IMR-90 (cell line): ENCODE measurements at regions not wholly inside any gene's neighbourhood (a gene's known extent, or its start where the extent isn't known, plus 50 kb on each side); places are given as distances from the start of the nearest gene placed in this dataset.

Source experiments
- ATAC-seq: fragments of 200-7000 bp; cut with Tn5 transposase; 2 replicates; pipeline ENCODE4 v1.9.1; 2020; ENCODE audit warnings: low read depth, mild to moderate bottlenecking, moderate library complexity
- BruUV-seq: library from RNA; stranded (reverse); fragments of 400-500 nt; replicated peaks from 2 replicates; lab custom pipeline; 2021; lab: Mats Ljungman, UMichigan
- CTCF ChIA-PET: fragments of 300-600 bp; formaldehyde crosslinking; extraction: SDS; loops from one replicate; lab custom pipeline; 2021; ENCODE audit warnings: antibody characterized with exemption; lab: Yijun Ruan, JAX
- POLR2A ChIA-PET: fragments of 300-600 bp; sonication (Branson Sonifier 250); formaldehyde crosslinking; loops from one replicate; lab custom pipeline; 2022; ENCODE audit warnings: antibody characterized with exemption; ENCODE audit not compliant: unreplicated experiment; lab: Charles Lee
- DNase-seq: peaks from one replicate; pipeline ENCODE4 v3.0.0; 2013
- H2AFZ ChIP-seq: replicated peaks from 2 replicates; pipeline ENCODE3; 2013; ENCODE audit warnings: low read length, mild to moderate bottlenecking; ENCODE audit not compliant: poor library complexity
- H2AK5ac ChIP-seq: 2 replicates; pipeline ENCODE4 v1.6.1; 2013; ENCODE audit warnings: low read depth, low read length, inconsistent platforms
- H2AK9ac ChIP-seq: replicated peaks from 2 replicates; pipeline ENCODE3; 2013; ENCODE audit warnings: mild to moderate bottlenecking, low read depth, low read length, moderate library complexity; ENCODE audit not compliant: poor library complexity
- H2BK120ac ChIP-seq: 2 replicates; pipeline ENCODE4 v1.6.1; 2013; ENCODE audit warnings: low read depth, low read length, inconsistent platforms
- H2BK15ac ChIP-seq: 3 replicates; pipeline ENCODE4 v1.6.1; 2013; ENCODE audit warnings: low read depth, low read length, inconsistent platforms
- H2BK20ac ChIP-seq: 2 replicates; pipeline ENCODE4 v1.6.1; 2013; ENCODE audit warnings: low read depth, mild to moderate bottlenecking, inconsistent platforms, low read length, moderate library complexity
- H2BK5ac ChIP-seq: 2 replicates; pipeline ENCODE4 v1.6.1; 2013; ENCODE audit warnings: mild to moderate bottlenecking, low read depth, low read length, inconsistent platforms; ENCODE audit not compliant: poor library complexity, severe bottlenecking
- H3K14ac ChIP-seq: replicated peaks from 2 replicates; pipeline ENCODE4 v1.6.1; 2013; ENCODE audit warnings: low read depth, low read length, inconsistent platforms
- H3K18ac ChIP-seq: 2 replicates; pipeline ENCODE4 v1.6.1; 2013; ENCODE audit warnings: low read depth, low read length, control low read depth
- H3K23ac ChIP-seq: 2 replicates; pipeline ENCODE4 v1.6.1; 2013; ENCODE audit warnings: low read depth, low read length, inconsistent platforms
- H3K27ac ChIP-seq: 2 replicates; pipeline ENCODE4 v1.5.1; 2013; ENCODE audit warnings: mild to moderate bottlenecking, control low read depth, low read length; ENCODE audit not compliant: insufficient read depth
- H3K27me3 ChIP-seq: 2 replicates; pipeline ENCODE4 v1.6.1; 2013; ENCODE audit warnings: low read length; ENCODE audit not compliant: control insufficient read depth, insufficient read depth
- H3K36me3 ChIP-seq: 2 replicates; pipeline ENCODE4 v1.6.1; 2013; ENCODE audit warnings: low read length, mixed read lengths; ENCODE audit not compliant: control insufficient read depth, insufficient read depth
- H3K4ac ChIP-seq: 2 replicates; pipeline ENCODE4 v1.6.1; 2013; ENCODE audit warnings: low read depth, low read length, inconsistent platforms
- H3K4me1 ChIP-seq: 2 replicates; pipeline ENCODE4 v1.6.1; 2013; ENCODE audit warnings: low read length, mixed read lengths; ENCODE audit not compliant: control insufficient read depth, insufficient read depth
- H3K4me2 ChIP-seq: 2 replicates; pipeline ENCODE4 v1.6.1; 2013; ENCODE audit warnings: low read depth, mild to moderate bottlenecking, control low read depth, low read length, moderate library complexity
- H3K4me3 ChIP-seq: 2 replicates; pipeline ENCODE4 v1.5.1; 2013; ENCODE audit warnings: low read depth, mild to moderate bottlenecking, control low read depth, low read length, moderate library complexity; ENCODE audit not compliant: insufficient read depth
- H3K56ac ChIP-seq: 2 replicates; pipeline ENCODE4 v1.6.1; 2013; ENCODE audit warnings: low read length, inconsistent platforms; ENCODE audit not compliant: insufficient read depth; ENCODE audit errors: extremely low read depth
- H3K79me1 ChIP-seq, 2 experiments: 2 replicates each; pipeline ENCODE4 v1.6.1; 2013; ENCODE audit warnings: low read length in 2 of 2, inconsistent platforms in 1 of 2, low read depth in 1 of 2
- H3K9ac ChIP-seq: 2 replicates; pipeline ENCODE4 v1.6.1; 2013; ENCODE audit warnings: low read depth, low read length, control low read depth
- H3K9me1 ChIP-seq: 2 replicates; pipeline ENCODE4 v1.6.1; 2013; ENCODE audit warnings: low read length, inconsistent platforms; ENCODE audit not compliant: insufficient read depth
- H3K9me3 ChIP-seq: 2 replicates; pipeline ENCODE4 v1.6.1; 2013; ENCODE audit warnings: low read length; ENCODE audit not compliant: control insufficient read depth, insufficient read depth
- H4K20me1 ChIP-seq: 2 replicates; pipeline ENCODE4 v1.6.1; 2013; ENCODE audit warnings: low read length, inconsistent platforms; ENCODE audit not compliant: insufficient read depth
- H4K5ac ChIP-seq: 2 replicates; pipeline ENCODE4 v1.6.1; 2013; ENCODE audit warnings: mild to moderate bottlenecking, low read depth, low read length, control low read depth
- H4K8ac ChIP-seq, 2 experiments: 2 replicates each; pipeline ENCODE4 v1.6.1; 2013; ENCODE audit warnings: low read depth in 2 of 2, low read length in 2 of 2, control low read depth in 1 of 2, inconsistent platforms in 1 of 2
- H4K91ac ChIP-seq: 2 replicates; pipeline ENCODE4 v1.6.1; 2013; ENCODE audit warnings: low read depth, low read length, inconsistent platforms; ENCODE audit not compliant: insufficient read depth
- BHLHE40 ChIP-seq: fragments of 150-350 bp; IDR thresholded peaks from 2 replicates; pipeline ENCODE4 v1.6.1; 2016; ENCODE audit warnings: mild to moderate bottlenecking, low read depth, low read length
- CHD1 ChIP-seq: IDR thresholded peaks from 2 replicates; pipeline ENCODE4 v1.6.1; 2012; ENCODE audit warnings: low read depth, low read length, improper control_type of control experiment
- MAFK ChIP-seq: IDR thresholded peaks from 2 replicates; pipeline ENCODE4 v1.6.1; 2012; ENCODE audit warnings: low read depth, low read length, improper control_type of control experiment
- MXI1 ChIP-seq: IDR thresholded peaks from 2 replicates; pipeline ENCODE4 v1.6.1; 2012; ENCODE audit warnings: low read depth, mild to moderate bottlenecking, low read length, moderate library complexity, borderline replicate concordance
- NFE2L2 ChIP-seq: fragments of 150-350 bp; IDR thresholded peaks from 2 replicates; pipeline ENCODE4 v1.6.1; 2016; ENCODE audit warnings: low read depth, mild to moderate bottlenecking, low read length
- POLR2A ChIP-seq: IDR thresholded peaks from 2 replicates; pipeline ENCODE4 v1.6.1; 2012; ENCODE audit warnings: mild to moderate bottlenecking, low read depth, low read length
- RAD21 ChIP-seq: IDR thresholded peaks from 2 replicates; pipeline ENCODE4 v1.6.1; 2012; ENCODE audit warnings: low read length, improper control_type of control experiment
- RFX5 ChIP-seq: IDR thresholded peaks from 2 replicates; pipeline ENCODE4 v1.8.0; 2012; ENCODE audit warnings: low read depth, mild to moderate bottlenecking, low read length, moderate library complexity
- WGBS, 2 experiments: methylation state at CpG; one replicate each; pipeline versions ENCODE4 v1.1.5 to v1.1.7; 2013; ENCODE audit warnings: missing lambda C conversion rate in 2 of 2; ENCODE audit not compliant: insufficient read length in 1 of 2; ENCODE audit errors: extremely low coverage in 2 of 2; 5-methylcytosine and 5-hydroxymethylcytosine counted together
- dilution Hi-C: fragments of 300-500 bp; cut with HindIII; formaldehyde crosslinking; loops from one replicate; pipeline ENCODE4 v1.14.3; 2018; ENCODE audit warnings: low sequenced_read_pairs; ENCODE audit not compliant: unreplicated experiment
- in situ Hi-C: fragments of 300-500 bp; cut with MboI; formaldehyde crosslinking; loops from 3 replicates; pipeline ENCODE4 v1.14.3; 2019; ENCODE audit warnings: low sequenced_read_pairs, inconsistent platforms, mixed read lengths
- intact Hi-C: fragments of 100-400 bp; cut with micrococcal nuclease; formaldehyde crosslinking; loops from 2 replicates; pipeline ENCODE4 v1.10.0; 2022

DNA sequence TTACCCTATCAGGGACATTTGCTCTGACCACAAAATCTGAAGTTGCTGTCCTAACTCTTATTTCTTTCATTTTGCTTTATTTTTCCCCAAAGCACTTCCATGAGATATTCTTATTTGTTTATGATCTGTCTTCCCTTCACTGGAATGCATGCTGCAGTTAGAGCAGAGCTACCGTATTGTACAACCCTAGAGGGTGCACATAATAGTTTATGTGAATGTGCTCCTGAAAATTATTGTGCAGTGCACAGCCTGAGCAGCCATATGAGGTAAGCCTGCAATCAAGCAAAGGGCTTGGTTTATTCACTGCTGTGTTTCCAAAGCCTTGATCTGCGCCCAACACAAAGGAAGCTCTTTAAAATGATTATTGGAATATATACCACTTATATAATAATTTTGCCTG, 120.3 kb upstream of the CADPS start:
- Histone ChIP-seq H3K14ac (no peak overlapping the region), H3K36me3 (no peaks in the 10 kb centered on the region), H2AFZ (no peak overlapping the region), H4K20me1 (no peaks in the 10 kb centered on the region), H3K79me1 (no peaks in the 10 kb centered on the region), H3K4ac (no peak overlapping the region), H4K5ac (no peak overlapping the region), H3K18ac (no peak overlapping the region), H3K4me3 (no peak overlapping the region), H2BK15ac (no peak overlapping the region), H3K27me3 (no peaks in the 10 kb centered on the region), H3K27ac (no peak overlapping the region), H4K8ac (no peak overlapping the region), H3K23ac (no peak overlapping the region), H3K9me1 (no peaks in the 10 kb centered on the region), H4K91ac (no peak overlapping the region), H3K9ac (no peak overlapping the region), H2BK120ac (no peak overlapping the region), H2BK5ac (no peak overlapping the region), H2AK5ac (no peak overlapping the region), H2AK9ac (no peak overlapping the region), H3K56ac (no peak overlapping the region), H3K4me2 (no peak overlapping the region), H3K4me1 (no peaks in the 10 kb centered on the region), H2BK20ac (no peak overlapping the region), H3K9me3 (0 out of 2 replicates have a peak, but pooled peaks cover 7% of the 10 kb centered on the region)
- dilution Hi-C loops: no loop called here
- in situ Hi-C loops: no loop called here
- POLR2A ChIA-PET: no interaction called here
- DNase-seq (no peak), ATAC-seq (no peak)
- CTCF ChIA-PET: no interaction called here
- intact Hi-C loops: no loop called here
- no CpG with 5 or more reads among the region's 2 CpGs for WGBS, 2 experiments
- TF ChIP-seq NFE2L2 (no peak), MAFK (no peak), BHLHE40 (no peak), RFX5 (no peak), MXI1 (no peak), CHD1 (no peak), RAD21 (no peak), POLR2A (no peak)
- BruUV-seq: no TSS peak
